Right renal pelvis (tissue), 4 donors: ENCODE measurements at regions not wholly inside any gene's neighbourhood (a gene's known extent, or its start where the extent isn't known, plus 50 kb on each side); places are given as distances from the start of the nearest gene placed in this dataset.

Source experiments
- DNase-seq, 4 donors: peaks; one replicate each; pipeline ENCODE4 v3.0.0-alpha.2; 2013; ENCODE audit warnings: low read depth in 4 of 4, low spot score in 3 of 4, missing footprints in 1 of 4

- DNase-seq = no peak
These were observed 353.6 kb upstream of the TRIB2 start for GRCh38 chr2:12363138-12363537.

GRCh38 chr2:12363569-12363968 is 353.2 kb upstream of the TRIB2 start:
- DNase-seq = no peak

GRCh38 chr2:12369566-12369965 is 347.2 kb upstream of the TRIB2 start:
- no peak for DNase-seq

GRCh38 chr2:12376025-12376424 is 340.7 kb upstream of the TRIB2 start:
- DNase-seq = no peak

DNA sequence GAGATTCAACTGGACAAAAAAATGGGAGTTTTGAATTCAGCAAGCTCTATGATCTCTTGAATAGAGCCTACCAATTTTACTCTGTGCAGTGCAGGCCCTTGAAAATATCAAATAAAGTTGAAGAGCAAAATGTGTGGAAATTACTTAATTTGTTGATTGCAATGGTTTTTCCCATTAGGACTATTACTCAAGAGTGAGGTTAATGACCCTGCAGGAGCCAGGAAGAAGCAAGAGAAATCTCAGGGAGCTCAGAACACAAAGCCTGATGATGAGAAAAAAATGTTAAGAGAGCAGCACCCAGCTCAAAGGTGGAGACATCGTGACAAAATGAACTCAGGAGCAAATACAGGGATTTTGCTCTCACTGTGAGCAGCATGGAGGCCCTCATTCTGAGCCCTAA is 337.6 kb upstream of the TRIB2 start:
- DNase-seq = no peak

- DNase-seq = no peak
These were observed 335.0 kb upstream of the TRIB2 start for GRCh38 chr2:12381543-12382325.

DNA sequence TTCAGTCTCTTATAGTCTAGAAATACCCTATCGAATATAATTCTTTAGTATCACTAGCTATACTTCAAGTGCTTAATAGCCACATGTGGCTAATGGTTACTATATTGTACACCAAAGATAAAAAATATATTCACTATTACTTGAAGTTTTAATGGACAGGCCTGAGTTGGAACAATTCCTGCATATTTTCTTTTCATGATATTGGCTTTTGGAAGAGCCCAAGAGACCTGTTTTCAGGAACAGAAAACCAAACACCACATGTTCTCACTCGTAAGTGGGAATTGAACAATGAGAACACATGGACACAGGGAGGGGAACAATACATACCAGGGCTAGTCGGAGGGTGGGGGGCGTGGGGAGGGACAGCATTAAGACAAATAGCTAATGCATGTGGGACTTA is 334.4 kb upstream of the TRIB2 start:
- no peak for DNase-seq

- DNase-seq = no peak
These were observed 327.2 kb upstream of the TRIB2 start for GRCh38 chr2:12389344-12390045.

DNA sequence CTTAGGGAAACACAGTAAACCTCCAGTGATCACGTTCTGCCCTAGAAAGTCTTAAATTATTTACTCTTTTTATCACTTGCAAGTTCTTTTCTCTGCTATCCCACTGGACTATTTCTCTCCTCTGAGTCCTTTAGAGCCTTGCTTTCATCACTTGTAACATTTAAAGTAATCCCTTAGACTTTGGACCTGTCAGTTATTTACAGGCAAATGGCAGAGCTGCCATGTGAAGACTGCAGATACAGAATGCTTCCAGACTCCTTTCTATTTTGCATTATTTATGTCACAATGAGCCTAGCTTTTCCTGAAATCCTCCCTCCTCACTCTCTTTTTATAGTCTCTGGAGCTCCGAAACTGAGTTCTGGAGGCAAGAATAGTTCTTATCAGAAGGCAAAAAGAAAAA is 325.6 kb upstream of the TRIB2 start:
- no peak for DNase-seq

GRCh38 chr2:12396699-12397098 is 320.0 kb upstream of the TRIB2 start:
- DNase-seq = no peak

DNA sequence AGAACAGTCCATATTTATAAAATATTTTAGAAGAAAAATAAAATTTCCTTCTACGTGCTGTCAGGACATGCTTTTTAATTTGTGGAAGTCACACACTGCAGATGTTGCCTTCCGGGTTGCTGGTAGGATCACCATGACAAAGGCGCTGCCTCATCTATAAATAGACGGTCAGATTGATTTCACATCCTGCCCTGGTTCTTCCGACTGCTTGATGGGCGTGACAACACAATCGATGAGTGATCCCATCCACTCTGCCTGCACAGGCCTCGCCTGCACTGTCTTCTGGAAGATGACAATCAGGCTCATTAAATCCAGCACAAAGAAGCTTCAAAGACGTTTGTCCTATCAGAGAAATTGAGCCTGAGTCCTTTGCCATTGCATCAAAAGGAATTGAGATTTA is 318.9 kb upstream of the TRIB2 start:
- DNase-seq = no peak

DNA sequence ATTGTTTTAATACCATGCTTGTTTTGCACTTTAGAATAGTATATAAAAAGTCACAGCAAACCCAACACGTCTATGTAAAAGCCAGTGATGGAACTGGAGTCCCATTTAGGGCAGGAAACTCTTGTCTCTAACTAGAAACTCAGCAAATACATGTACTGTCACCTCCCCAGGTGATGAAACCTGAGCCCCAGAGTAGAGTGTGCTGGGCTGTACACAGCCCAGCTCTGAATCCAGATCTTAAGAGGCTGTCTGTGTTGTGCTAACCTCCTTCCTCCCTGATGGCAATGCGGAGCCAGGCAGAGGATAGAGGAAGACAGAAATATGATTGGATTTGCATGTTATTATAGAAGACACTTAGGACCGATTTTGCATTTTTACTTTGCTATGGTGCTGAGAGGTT is 317.5 kb upstream of the TRIB2 start:
- no peak for DNase-seq

- no peak for DNase-seq
These were observed 316.2 kb upstream of the TRIB2 start for GRCh38 chr2:12400543-12400942.

DNA sequence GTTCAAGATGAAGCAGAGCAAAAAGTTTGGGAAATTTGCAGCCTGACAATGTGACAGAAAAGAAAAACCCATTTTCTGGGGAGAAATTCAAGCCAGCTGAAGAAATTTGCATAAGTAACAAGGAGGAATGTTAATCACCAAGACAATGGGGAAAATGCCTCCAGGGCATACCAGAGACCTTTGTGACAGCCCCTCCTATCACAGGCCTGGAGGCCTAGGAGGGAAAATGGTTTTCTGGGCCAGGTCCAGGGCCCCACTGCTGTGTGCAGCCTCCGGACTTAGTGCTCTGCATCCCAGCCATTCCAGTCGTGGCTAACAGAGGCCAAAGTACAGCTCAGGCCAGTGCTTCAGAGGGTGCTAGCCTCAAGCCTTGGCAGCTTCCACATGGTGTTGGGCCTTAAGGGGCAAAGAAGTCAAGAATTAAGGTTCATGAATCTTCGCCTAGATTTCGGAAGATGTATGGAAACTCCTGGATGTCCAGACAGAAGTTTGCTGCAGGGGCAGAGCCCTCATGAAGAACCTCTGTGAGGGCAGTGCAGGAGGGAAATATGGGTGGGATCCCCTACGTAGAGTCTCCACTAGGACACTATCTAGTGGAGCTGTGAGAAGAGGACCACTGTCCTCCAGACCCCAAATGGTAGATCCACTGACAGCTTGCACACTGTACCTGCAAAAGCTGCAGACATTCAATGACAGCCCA is 314.1 kb upstream of the TRIB2 start:
- DNase-seq = no peak

- no peak for DNase-seq
These were observed 312.2 kb upstream of the TRIB2 start for GRCh38 chr2:12404497-12404896.

DNA sequence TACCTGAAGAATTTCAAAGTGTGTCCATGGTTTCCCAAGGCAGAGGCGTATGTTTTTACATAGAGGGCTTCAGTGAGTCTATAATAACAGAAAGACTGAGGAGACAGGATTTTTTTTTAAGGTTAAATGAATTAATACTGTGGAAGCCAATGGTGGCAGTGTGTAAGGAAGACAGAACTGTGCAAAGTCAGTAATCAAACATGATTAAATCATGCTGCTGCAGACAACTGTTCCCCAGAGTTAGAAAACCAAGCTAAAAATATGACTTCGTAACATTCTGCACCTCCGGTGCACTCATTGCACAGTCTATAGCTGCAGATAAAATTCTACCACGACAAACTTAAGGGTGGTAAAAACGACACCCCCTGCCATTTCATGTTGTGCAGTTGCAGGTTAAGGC is 309.6 kb upstream of the TRIB2 start:
- DNase-seq = no peak

DNA sequence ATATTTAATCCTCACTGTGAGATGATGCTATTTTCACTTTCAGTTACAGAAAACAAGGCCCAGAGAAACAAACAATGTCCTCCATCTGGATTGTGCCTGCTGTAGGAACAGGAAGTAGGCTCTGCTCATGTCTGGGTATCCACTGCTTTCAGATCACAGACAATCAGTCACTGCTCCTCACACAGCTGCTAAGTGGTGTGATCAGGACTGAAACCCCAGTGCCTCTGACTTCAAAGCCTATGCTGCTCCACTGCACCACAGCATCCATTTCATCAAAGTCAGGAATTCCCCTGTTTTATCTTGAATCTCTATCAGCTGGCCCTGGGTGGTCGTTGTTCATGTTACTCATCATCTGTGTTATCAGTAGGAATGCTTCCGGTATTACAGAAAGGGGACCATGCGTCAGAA is 303.8 kb upstream of the TRIB2 start:
- DNase-seq = no peak

GRCh38 chr2:12415536-12415935 is 301.2 kb upstream of the TRIB2 start:
- no peak for DNase-seq

GRCh38 chr2:12416600-12416999 is 300.1 kb upstream of the TRIB2 start:
- DNase-seq = no peak

DNA sequence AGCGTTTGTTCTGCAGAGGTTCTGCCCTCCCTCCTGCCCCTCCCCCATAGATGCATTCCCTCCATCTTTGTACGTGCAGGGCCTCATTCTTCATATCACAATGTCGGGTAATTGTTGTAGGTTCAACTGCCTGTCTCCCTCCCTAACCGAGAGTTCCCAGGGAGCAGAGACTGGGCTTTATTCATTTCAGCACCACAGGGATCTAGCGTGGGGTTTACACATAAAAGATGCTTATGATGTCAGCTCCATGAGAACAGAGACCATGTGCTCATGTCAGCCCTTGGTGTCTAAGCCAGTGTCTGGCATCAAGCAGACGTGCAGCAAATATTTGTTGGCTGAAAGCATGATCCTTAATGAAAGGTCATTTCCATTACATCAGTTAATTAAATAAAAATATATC is 298.9 kb upstream of the TRIB2 start:
- DNase-seq = no peak

- DNase-seq = no peak
These were observed 296.9 kb upstream of the TRIB2 start for GRCh38 chr2:12419803-12420202.

- DNase-seq = peak in 1 of 4 donors; percentile 33
These were observed 295.7 kb upstream of the TRIB2 start for GRCh38 chr2:12421046-12421445.
